Epidermal melanocyte (primary cell): ENCODE measurements at regions not wholly inside any gene's neighbourhood (a gene's known extent, or its start where the extent isn't known, plus 50 kb on each side); places are given as distances from the start of the nearest gene placed in this dataset.

Experiments used
- DNase-seq: peaks from one replicate; pipeline ENCODE4 v3.0.0; 2011; ENCODE audit warnings: low spot score; ENCODE audit not compliant: insufficient read length

GRCh38 chr3:31331278-31331677 lies 201.4 kb upstream of the STT3B start:
- no peak for DNase-seq

- no peak for DNase-seq
Observed at GRCh38 chr3:31341130-31341529, 191.6 kb upstream of the STT3B start.

- no peak for DNase-seq
Observed at GRCh38 chr3:31343075-31343474, 189.7 kb upstream of the STT3B start.

GRCh38 chr3:31345581-31345980 lies 187.1 kb upstream of the STT3B start:
- DNase-seq: no peak

GRCh38 chr3:31346542-31346979 lies 186.2 kb upstream of the STT3B start:
- DNase-seq: no peak

- no peak for DNase-seq
Observed at GRCh38 chr3:31349001-31349748, 183.6 kb upstream of the STT3B start.

- DNase-seq: no peak
Observed at GRCh38 chr3:31350307-31350706, 182.4 kb upstream of the STT3B start.

- no peak for DNase-seq
Observed at GRCh38 chr3:31352331-31352730, 180.4 kb upstream of the STT3B start.

GRCh38 chr3:31353166-31353565 lies 179.6 kb upstream of the STT3B start:
- no peak for DNase-seq

GRCh38 chr3:31354373-31354772 lies 178.4 kb upstream of the STT3B start:
- no peak for DNase-seq

- DNase-seq: no peak
Observed at GRCh38 chr3:31355807-31356206, 176.9 kb upstream of the STT3B start.

- no peak for DNase-seq
Observed at GRCh38 chr3:31356941-31357340, 175.8 kb upstream of the STT3B start.

GRCh38 chr3:31357451-31357850 lies 175.3 kb upstream of the STT3B start:
- no peak for DNase-seq

GRCh38 chr3:31358473-31359070 lies 174.2 kb upstream of the STT3B start:
- DNase-seq: no peak

GRCh38 chr3:31361371-31362273 lies 171.1 kb upstream of the STT3B start:
- peak; percentile 20 for DNase-seq

GRCh38 chr3:31364188-31364587 lies 168.5 kb upstream of the STT3B start:
- no peak for DNase-seq

GRCh38 chr3:31364711-31365110 lies 168.0 kb upstream of the STT3B start:
- no peak for DNase-seq

- no peak for DNase-seq
Observed at GRCh38 chr3:31367518-31367917, 165.2 kb upstream of the STT3B start.

GRCh38 chr3:31369637-31370379 lies 162.9 kb upstream of the STT3B start:
- no peak for DNase-seq

- DNase-seq: no peak
Observed at GRCh38 chr3:31370380-31370666, 162.4 kb upstream of the STT3B start.

- no peak for DNase-seq
Observed at GRCh38 chr3:31370681-31371080, 162.0 kb upstream of the STT3B start.
